CD14-positive monocyte (primary cell): ENCODE measurements at regions not wholly inside any gene's neighbourhood (a gene's known extent, or its start where the extent isn't known, plus 50 kb on each side); places are given as distances from the start of the nearest gene placed in this dataset.

ENCODE experiments used
- DNase-seq, 3 donors: peaks; one replicate each; pipeline ENCODE4 v3.0.0-alpha.2; 2011 to 2022
- H2AFZ ChIP-seq: 2 replicates; pipeline ENCODE4 v1.6.0; 2012; ENCODE audit warnings: mild to moderate bottlenecking, low read depth, low read length, inconsistent platforms; ENCODE audit not compliant: insufficient read depth, poor library complexity, severe bottlenecking
- H3K27ac ChIP-seq, 2 donors: 1 replicate in 1 of 2; 2 replicates in 1 of 2; pipeline ENCODE4 v1.5.1; 2012 to 2013; ENCODE audit warnings: low read length in 2 of 2, control low read depth in 1 of 2, inconsistent platforms in 1 of 2, low read depth in 1 of 2, mild to moderate bottlenecking in 1 of 2
- H3K27me3 ChIP-seq, 2 donors: one replicate each; pipeline versions ENCODE4 v1.6.0 to v1.6.1; 2011 to 2013; ENCODE audit warnings: low read length in 2 of 2; ENCODE audit not compliant: control insufficient read depth in 2 of 2, insufficient read depth in 2 of 2
- H3K36me3 ChIP-seq, 2 donors: replicated peaks in 1 of 2; 1 replicate in 1 of 2; 2 replicates in 1 of 2; pipeline versions ENCODE4 v1.5.1 to v1.6.1; 2012 to 2013; ENCODE audit warnings: low read length in 2 of 2, control low read depth in 1 of 2, inconsistent platforms in 1 of 2, mild to moderate bottlenecking in 1 of 2; ENCODE audit not compliant: insufficient read depth in 2 of 2, control insufficient read depth in 1 of 2
- H3K4me1 ChIP-seq, 2 donors: 1 replicate in 1 of 2; 2 replicates in 1 of 2; pipeline versions ENCODE4 v1.5.1 to v1.6.1; 2012 to 2013; ENCODE audit warnings: low read length in 2 of 2, control low read depth in 1 of 2, inconsistent platforms in 1 of 2, mild to moderate bottlenecking in 1 of 2, moderate library complexity in 1 of 2; ENCODE audit not compliant: insufficient read depth in 2 of 2, control insufficient read depth in 1 of 2
- H3K4me2 ChIP-seq: replicated peaks from 2 replicates; pipeline ENCODE3; 2012; ENCODE audit warnings: low read length, moderate library complexity, mild to moderate bottlenecking; ENCODE audit not compliant: poor library complexity, severe bottlenecking; ENCODE audit errors: extremely low read depth
- H3K4me3 ChIP-seq, 3 experiments: fragments of 200-600 bp in 1 of 3; sonication (generic) in 1 of 3; replicated peaks in 1 of 3; 1 replicate in 2 of 3; 2 replicates in 1 of 3; pipeline ENCODE4 v1.5.1; 2011 to 2013; ENCODE audit warnings: low read length in 3 of 3, mild to moderate bottlenecking in 3 of 3, control low read depth in 2 of 3, low read depth in 2 of 3, inconsistent platforms in 1 of 3, moderate library complexity in 1 of 3
- H3K79me2 ChIP-seq: 2 replicates; pipeline ENCODE4 v1.6.0; 2012; ENCODE audit warnings: mild to moderate bottlenecking, control low read depth, inconsistent platforms, low read length, moderate library complexity; ENCODE audit not compliant: insufficient read depth
- H3K9ac ChIP-seq: 2 replicates; pipeline ENCODE4 v1.6.0; 2017; ENCODE audit warnings: low read length, mild to moderate bottlenecking; ENCODE audit not compliant: insufficient read depth, poor library complexity, severe bottlenecking
- H3K9me3 ChIP-seq, 2 donors: replicated peaks in 1 of 2; 1 replicate in 1 of 2; 2 replicates in 1 of 2; pipeline versions ENCODE4 v1.5.1 to v1.6.1; 2012 to 2013; ENCODE audit warnings: low read length in 2 of 2, control low read depth in 1 of 2; ENCODE audit not compliant: control insufficient read depth in 1 of 2, insufficient read depth in 1 of 2
- H4K20me1 ChIP-seq: 2 replicates; pipeline ENCODE4 v1.6.0; 2012; ENCODE audit warnings: mild to moderate bottlenecking, low read length, control low read depth, moderate library complexity; ENCODE audit not compliant: insufficient read depth
- H3K27ac Mint-ChIP-seq, 7 donors: one replicate each; pipeline ENCODE4 v1.8.0; 2020; ENCODE audit warnings: mild to moderate bottlenecking in 7 of 7, mixed read lengths in 7 of 7, moderate library complexity in 6 of 7, inconsistent platforms in 2 of 7
- H3K27me3 Mint-ChIP-seq, 3 donors: one replicate each; pipeline ENCODE4 v1.8.0; 2021 to 2022; ENCODE audit warnings: low read depth in 3 of 3, mild to moderate bottlenecking in 3 of 3, mixed read lengths in 3 of 3, moderate library complexity in 3 of 3, inconsistent platforms in 1 of 3
- H3K36me3 Mint-ChIP-seq, 2 donors: one replicate each; pipeline ENCODE4 v1.8.0; 2020; ENCODE audit warnings: mixed read lengths in 2 of 2, inconsistent platforms in 1 of 2, mild to moderate bottlenecking in 1 of 2
- H3K4me1 Mint-ChIP-seq: one replicate; pipeline ENCODE4 v1.8.0; 2020; ENCODE audit warnings: mild to moderate bottlenecking, mixed read lengths
- H3K4me3 Mint-ChIP-seq, 2 donors: one replicate each; pipeline ENCODE4 v1.8.0; 2020; ENCODE audit warnings: mild to moderate bottlenecking in 2 of 2, mixed read lengths in 2 of 2, moderate library complexity in 1 of 2
- H3K9me3 Mint-ChIP-seq, 7 donors: one replicate each; pipeline ENCODE4 v1.8.0; 2020 to 2022; ENCODE audit warnings: mixed read lengths in 7 of 7, mild to moderate bottlenecking in 6 of 7, moderate library complexity in 6 of 7, inconsistent platforms in 2 of 7
- WGBS: methylation state at CpG from one replicate; pipeline ENCODE4 v1.1.5; 2013; ENCODE audit warnings: missing lambda C conversion rate; ENCODE audit not compliant: insufficient coverage; 5-methylcytosine and 5-hydroxymethylcytosine counted together
- intact Hi-C, 2 donors: fragments of 100-400 bp; cut with micrococcal nuclease; formaldehyde crosslinking; loops; one replicate each; pipeline versions ENCODE4 v1.15.0 to v1.15.1; 2023
- TF ChIP-seq, protein P1 (sequence below): fragments of 200-600 bp; IDR thresholded peaks from one replicate; pipeline ENCODE4 v1.8.0; 2022; ENCODE audit warnings: antibody characterized with exemption, mild to moderate bottlenecking

- H3K27ac ChIP-seq, result no peak overlapping the region
- H3K9me3 Mint-ChIP-seq, result peaks cover 9 to 17% (median 13%) of the 10 kb centered on the region in 7 donors
- no peak overlapping the region for H2AFZ ChIP-seq
- DNase-seq, result no peak
- no peaks in the 10 kb centered on the region for H4K20me1 ChIP-seq
- TF ChIP-seq, protein P1, sequence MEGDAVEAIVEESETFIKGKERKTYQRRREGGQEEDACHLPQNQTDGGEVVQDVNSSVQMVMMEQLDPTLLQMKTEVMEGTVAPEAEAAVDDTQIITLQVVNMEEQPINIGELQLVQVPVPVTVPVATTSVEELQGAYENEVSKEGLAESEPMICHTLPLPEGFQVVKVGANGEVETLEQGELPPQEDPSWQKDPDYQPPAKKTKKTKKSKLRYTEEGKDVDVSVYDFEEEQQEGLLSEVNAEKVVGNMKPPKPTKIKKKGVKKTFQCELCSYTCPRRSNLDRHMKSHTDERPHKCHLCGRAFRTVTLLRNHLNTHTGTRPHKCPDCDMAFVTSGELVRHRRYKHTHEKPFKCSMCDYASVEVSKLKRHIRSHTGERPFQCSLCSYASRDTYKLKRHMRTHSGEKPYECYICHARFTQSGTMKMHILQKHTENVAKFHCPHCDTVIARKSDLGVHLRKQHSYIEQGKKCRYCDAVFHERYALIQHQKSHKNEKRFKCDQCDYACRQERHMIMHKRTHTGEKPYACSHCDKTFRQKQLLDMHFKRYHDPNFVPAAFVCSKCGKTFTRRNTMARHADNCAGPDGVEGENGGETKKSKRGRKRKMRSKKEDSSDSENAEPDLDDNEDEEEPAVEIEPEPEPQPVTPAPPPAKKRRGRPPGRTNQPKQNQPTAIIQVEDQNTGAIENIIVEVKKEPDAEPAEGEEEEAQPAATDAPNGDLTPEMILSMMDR, result peak; percentile 44
- no peak overlapping the region for H3K4me3 ChIP-seq
- no peak overlapping the region for H3K4me3 Mint-ChIP-seq
- H3K4me1 Mint-ChIP-seq, result no peaks in the 10 kb centered on the region
- WGBS, result 43% methylated on average over 2 of the region's 3 CpGs
- H3K4me2 ChIP-seq, result no peak overlapping the region
- no peak overlapping the region for H3K27ac Mint-ChIP-seq
- H3K36me3 ChIP-seq, result no peaks in the 10 kb centered on the region
- H3K36me3 Mint-ChIP-seq, result no peaks in the 10 kb centered on the region
- peaks cover 2 to 30% (median 7%) of the 10 kb centered on the region in 3 donors for H3K27me3 Mint-ChIP-seq
- no peaks in the 10 kb centered on the region for H3K79me2 ChIP-seq
- no peak overlapping the region for H3K9ac ChIP-seq
- no peaks in the 10 kb centered on the region for H3K4me1 ChIP-seq
- peaks cover 5 to 10% of the 10 kb centered on the region in 2 donors for H3K9me3 ChIP-seq
- H3K27me3 ChIP-seq, result no peaks in the 10 kb centered on the region
- intact Hi-C loops, result no loop called here
Measured at GRCh38 chr17:74085434-74085833, 118.0 kb upstream of the RPL38 start.

DNA sequence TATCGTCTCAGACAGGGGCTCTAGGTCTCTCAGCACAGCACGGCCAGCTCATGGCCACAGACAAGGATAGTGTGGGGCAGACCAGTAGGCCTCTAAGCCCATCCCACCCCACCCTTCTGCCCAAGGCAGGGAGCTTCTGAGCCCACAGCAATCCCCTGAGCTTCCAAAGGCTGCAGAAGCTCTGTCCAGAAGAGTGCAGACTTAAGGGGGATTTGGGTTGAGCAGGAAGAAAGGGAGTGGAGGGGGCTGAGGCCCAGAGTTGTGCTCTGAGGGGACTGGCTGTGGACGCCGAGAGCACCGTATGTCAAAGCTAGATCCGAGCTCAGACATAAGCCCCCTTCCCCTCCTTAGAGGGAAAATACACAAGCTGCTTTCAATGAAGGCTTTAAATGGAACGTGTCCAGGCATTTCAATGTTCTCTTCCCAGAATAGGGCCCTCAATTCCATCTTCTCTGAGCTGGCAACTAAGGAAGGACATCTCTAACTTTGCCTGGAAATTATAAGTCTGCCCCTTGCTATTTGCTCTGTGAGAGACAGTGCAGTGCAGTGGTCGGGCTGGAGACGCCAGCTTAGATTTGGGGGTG is 116.4 kb upstream of the RPL38 start:
- Mint-ChIP-seq H3K27me3 (peaks cover 2 to 15% (median 7%) of the 10 kb centered on the region in 3 donors), H3K9me3 (peaks cover 9 to 20% (median 17%) of the 10 kb centered on the region in 7 donors), H3K27ac (no peak overlapping the region), H3K4me3 (no peak overlapping the region), H3K36me3 (no peaks in the 10 kb centered on the region), H3K4me1 (no peaks in the 10 kb centered on the region)
- Histone ChIP-seq H3K4me2 (no peak overlapping the region), H3K27ac (no peak overlapping the region), H3K9me3 (peaks cover 5 to 10% of the 10 kb centered on the region in 2 donors), H3K4me3 (no peak overlapping the region), H3K79me2 (no peaks in the 10 kb centered on the region), H3K36me3 (no peaks in the 10 kb centered on the region), H2AFZ (no peak overlapping the region), H4K20me1 (no peaks in the 10 kb centered on the region), H3K4me1 (no peaks in the 10 kb centered on the region), H3K9ac (no peak overlapping the region), H3K27me3 (no peaks in the 10 kb centered on the region)
- intact Hi-C loops, result no loop called here
- TF ChIP-seq, protein P1, result no peak
- DNase-seq, result no peak
- WGBS, result 91% methylated on average over 7 of the region's 9 CpGs
